Fibroblast of pulmonary artery (primary cell): ENCODE measurements at regions not wholly inside any gene's neighbourhood (a gene's known extent, or its start where the extent isn't known, plus 50 kb on each side); places are given as distances from the start of the nearest gene placed in this dataset.

ENCODE experiments used
- DNase-seq: peaks from one replicate; pipeline ENCODE4 v3.0.0-alpha.2; 2010; ENCODE audit warnings: low read depth
- H3K4me3 ChIP-seq: replicated peaks from 2 replicates; pipeline ENCODE4 v1.5.1; 2011; ENCODE audit warnings: low read depth, mild to moderate bottlenecking, control low read depth, low read length, moderate library complexity
- TF ChIP-seq, protein P1 (sequence below): IDR thresholded peaks from 2 replicates; pipeline ENCODE4 v1.5.1; 2011; ENCODE audit warnings: mild to moderate bottlenecking, control low read depth, low read length, inconsistent platforms; ENCODE audit errors: missing control alignments

DNA sequence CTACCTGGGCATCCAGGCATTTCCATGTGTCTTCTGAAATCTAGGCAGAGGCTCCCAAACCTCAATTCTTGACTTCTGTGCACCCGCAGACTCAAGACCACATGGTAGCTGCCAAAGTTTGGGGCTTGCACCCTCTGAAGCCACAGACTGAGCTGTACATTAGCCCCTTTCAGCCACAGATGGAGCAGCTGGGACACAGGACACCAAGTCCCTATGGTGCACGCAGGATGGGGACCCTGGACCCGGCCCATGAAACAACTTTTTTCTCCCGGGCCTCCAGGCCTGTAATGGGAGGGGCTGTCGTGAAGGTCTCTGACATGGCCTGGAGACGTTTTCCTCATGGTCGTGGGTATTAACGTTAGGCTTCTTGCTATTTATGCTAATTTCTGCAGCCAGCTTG, 330.0 kb downstream of the RERGL start:
- DNase-seq, result no peak
- TF ChIP-seq, protein P1, sequence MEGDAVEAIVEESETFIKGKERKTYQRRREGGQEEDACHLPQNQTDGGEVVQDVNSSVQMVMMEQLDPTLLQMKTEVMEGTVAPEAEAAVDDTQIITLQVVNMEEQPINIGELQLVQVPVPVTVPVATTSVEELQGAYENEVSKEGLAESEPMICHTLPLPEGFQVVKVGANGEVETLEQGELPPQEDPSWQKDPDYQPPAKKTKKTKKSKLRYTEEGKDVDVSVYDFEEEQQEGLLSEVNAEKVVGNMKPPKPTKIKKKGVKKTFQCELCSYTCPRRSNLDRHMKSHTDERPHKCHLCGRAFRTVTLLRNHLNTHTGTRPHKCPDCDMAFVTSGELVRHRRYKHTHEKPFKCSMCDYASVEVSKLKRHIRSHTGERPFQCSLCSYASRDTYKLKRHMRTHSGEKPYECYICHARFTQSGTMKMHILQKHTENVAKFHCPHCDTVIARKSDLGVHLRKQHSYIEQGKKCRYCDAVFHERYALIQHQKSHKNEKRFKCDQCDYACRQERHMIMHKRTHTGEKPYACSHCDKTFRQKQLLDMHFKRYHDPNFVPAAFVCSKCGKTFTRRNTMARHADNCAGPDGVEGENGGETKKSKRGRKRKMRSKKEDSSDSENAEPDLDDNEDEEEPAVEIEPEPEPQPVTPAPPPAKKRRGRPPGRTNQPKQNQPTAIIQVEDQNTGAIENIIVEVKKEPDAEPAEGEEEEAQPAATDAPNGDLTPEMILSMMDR, result no peak
- no peak overlapping the region for H3K4me3 ChIP-seq
